ENCODE measurements at regions not wholly inside any gene's neighbourhood (a gene's known extent, or its start where the extent isn't known, plus 50 kb on each side); places are given as distances from the start of the nearest gene placed in this dataset.

GRCh38 chr6:68039641-68040311 is 595.3 kb upstream of the ADGRB3 start:
- no peaks in the 10 kb centered on the region for H3K36me3 ChIP-seq (ENCODE audit: insufficient read depth, low read length)
- peaks cover 0 to 13% of the 10 kb centered on the region in 2 experiments for H3K9me3 ChIP-seq (ENCODE audit: control insufficient read depth in 1 of 2, insufficient read depth in 1 of 2, low read length in 2 of 2)
- no peak for ATAC-seq (ENCODE audit: poor library complexity)
- no peak overlapping the region for H3K27ac ChIP-seq (ENCODE audit: low read depth in 1 of 2, low read length in 2 of 2)
- H3K27me3 ChIP-seq (ENCODE audit: control insufficient read depth in 1 of 2, insufficient read depth in 2 of 2, low read length in 2 of 2) = no peaks in the 10 kb centered on the region
- Mint-ChIP-seq H3K4me1 (ENCODE audit: low read depth) (no peaks in the 10 kb centered on the region), H3K27ac (no peak overlapping the region), H3K9me3 (peaks cover 3% of the 10 kb centered on the region), H3K4me3 (no peak overlapping the region), H3K27me3 (no peaks in the 10 kb centered on the region), H3K36me3 (ENCODE audit: low read depth) (no peaks in the 10 kb centered on the region)
- CTCF ChIA-PET = no interaction called here
- intact Hi-C loops (cut with DNase I, micrococcal nuclease) = no loop called here
- TF ChIP-seq, protein P1, sequence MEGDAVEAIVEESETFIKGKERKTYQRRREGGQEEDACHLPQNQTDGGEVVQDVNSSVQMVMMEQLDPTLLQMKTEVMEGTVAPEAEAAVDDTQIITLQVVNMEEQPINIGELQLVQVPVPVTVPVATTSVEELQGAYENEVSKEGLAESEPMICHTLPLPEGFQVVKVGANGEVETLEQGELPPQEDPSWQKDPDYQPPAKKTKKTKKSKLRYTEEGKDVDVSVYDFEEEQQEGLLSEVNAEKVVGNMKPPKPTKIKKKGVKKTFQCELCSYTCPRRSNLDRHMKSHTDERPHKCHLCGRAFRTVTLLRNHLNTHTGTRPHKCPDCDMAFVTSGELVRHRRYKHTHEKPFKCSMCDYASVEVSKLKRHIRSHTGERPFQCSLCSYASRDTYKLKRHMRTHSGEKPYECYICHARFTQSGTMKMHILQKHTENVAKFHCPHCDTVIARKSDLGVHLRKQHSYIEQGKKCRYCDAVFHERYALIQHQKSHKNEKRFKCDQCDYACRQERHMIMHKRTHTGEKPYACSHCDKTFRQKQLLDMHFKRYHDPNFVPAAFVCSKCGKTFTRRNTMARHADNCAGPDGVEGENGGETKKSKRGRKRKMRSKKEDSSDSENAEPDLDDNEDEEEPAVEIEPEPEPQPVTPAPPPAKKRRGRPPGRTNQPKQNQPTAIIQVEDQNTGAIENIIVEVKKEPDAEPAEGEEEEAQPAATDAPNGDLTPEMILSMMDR (IDR thresholded peaks at IDR 0.05) = no peak
- H3K4me3 ChIP-seq (ENCODE audit: low read length) = no peak overlapping the region
- no peaks in the 10 kb centered on the region for H3K4me1 ChIP-seq (ENCODE audit: insufficient read depth, low read length)
- no peak for DNase-seq
- POLR2A ChIA-PET = no interaction called here

DNA sequence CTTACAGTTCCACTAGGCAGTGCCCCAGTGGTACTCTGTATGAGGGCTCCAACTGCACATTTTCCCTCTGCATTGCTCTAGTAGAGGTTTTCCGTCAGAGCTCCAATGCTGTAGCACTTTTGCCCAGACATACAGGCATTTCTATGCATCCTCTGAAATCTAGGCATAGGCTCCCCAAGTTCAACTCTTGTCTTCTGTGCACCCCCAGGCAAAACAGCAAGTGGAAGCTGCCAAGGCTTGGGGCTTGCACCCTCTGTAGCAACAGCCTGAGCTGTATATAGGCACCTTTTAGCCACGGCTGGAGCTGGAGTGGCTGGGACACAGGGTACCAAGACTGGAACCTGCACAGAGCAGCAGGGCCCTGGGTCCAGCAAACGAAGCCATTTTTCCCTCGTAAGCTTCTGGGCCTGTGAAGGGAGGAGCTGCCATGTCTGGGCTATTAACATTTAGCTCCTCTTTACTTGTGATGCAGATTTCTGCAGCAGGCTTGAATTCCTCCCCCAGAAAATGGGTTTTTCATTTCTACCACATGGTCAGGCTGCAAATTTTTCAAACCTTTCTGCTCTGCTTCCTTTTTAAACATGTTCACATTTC is 596.2 kb upstream of the ADGRB3 start:
- no peaks in the 10 kb centered on the region for H3K36me3 ChIP-seq (ENCODE audit: insufficient read depth, low read length)
- H3K9me3 Mint-ChIP-seq = peaks cover 3% of the 10 kb centered on the region
- DNase-seq (no peak), ATAC-seq (ENCODE audit: poor library complexity) (no peak)
- H3K27me3 ChIP-seq (ENCODE audit: control insufficient read depth in 1 of 2, insufficient read depth in 2 of 2, low read length in 2 of 2) = no peaks in the 10 kb centered on the region
- intact Hi-C loops (cut with DNase I, micrococcal nuclease) = no loop called here
- H3K4me3 Mint-ChIP-seq = no peak overlapping the region
- H3K27ac ChIP-seq (ENCODE audit: low read depth in 1 of 2, low read length in 2 of 2) = no peak overlapping the region
- ChIA-PET CTCF (no interaction called here), POLR2A (no interaction called here)
- TF ChIP-seq, protein P1 (IDR thresholded peaks at IDR 0.05) = no peak
- H3K4me3 ChIP-seq (ENCODE audit: low read length) = no peak overlapping the region
- H3K36me3 Mint-ChIP-seq (ENCODE audit: low read depth) = no peaks in the 10 kb centered on the region
- H3K4me1 ChIP-seq (ENCODE audit: insufficient read depth, low read length) = no peaks in the 10 kb centered on the region
- H3K4me1 Mint-ChIP-seq (ENCODE audit: low read depth) = no peaks in the 10 kb centered on the region
- no peak overlapping the region for H3K27ac Mint-ChIP-seq
- no peaks in the 10 kb centered on the region for H3K27me3 Mint-ChIP-seq
- peaks cover 0 to 13% of the 10 kb centered on the region in 2 experiments for H3K9me3 ChIP-seq (ENCODE audit: control insufficient read depth in 1 of 2, insufficient read depth in 1 of 2, low read length in 2 of 2)

GRCh38 chr6:68032217-68032616 is 602.9 kb upstream of the ADGRB3 start:
- Histone ChIP-seq H3K9me3 (ENCODE audit: control insufficient read depth in 1 of 2, insufficient read depth in 1 of 2, low read length in 2 of 2) (peaks cover 0 to 5% of the 10 kb centered on the region in 2 experiments), H3K36me3 (ENCODE audit: insufficient read depth, low read length) (no peaks in the 10 kb centered on the region), H3K27ac (ENCODE audit: low read depth in 1 of 2, low read length in 2 of 2) (no peak overlapping the region), H3K4me3 (ENCODE audit: low read length) (no peak overlapping the region), H3K4me1 (ENCODE audit: insufficient read depth, low read length) (no peaks in the 10 kb centered on the region), H3K27me3 (ENCODE audit: control insufficient read depth in 1 of 2, insufficient read depth in 2 of 2, low read length in 2 of 2) (no peaks in the 10 kb centered on the region)
- TF ChIP-seq, protein P1 (IDR thresholded peaks at IDR 0.05) = no peak
- Mint-ChIP-seq H3K27me3 (no peaks in the 10 kb centered on the region), H3K27ac (no peak overlapping the region), H3K36me3 (ENCODE audit: low read depth) (no peaks in the 10 kb centered on the region), H3K4me3 (no peak overlapping the region), H3K9me3 (peaks cover 2% of the 10 kb centered on the region), H3K4me1 (ENCODE audit: low read depth) (no peaks in the 10 kb centered on the region)
- ChIA-PET CTCF (no interaction called here), POLR2A (no interaction called here)
- DNase-seq = no peak
- no peak for ATAC-seq (ENCODE audit: poor library complexity)
- intact Hi-C loops (cut with DNase I, micrococcal nuclease) = no loop called here
